H7 (cell line): ENCODE measurements at regions not wholly inside any gene's neighbourhood (a gene's known extent, or its start where the extent isn't known, plus 50 kb on each side); places are given as distances from the start of the nearest gene placed in this dataset.
"Not testable (repeated sequence)": the region's sequence is repeated elsewhere in the genome, so short reads cannot be mapped to it uniquely, and the experiment has no call there.

Experiments
- DNase-seq: peaks from one replicate; pipeline ENCODE4 v3.0.0; 2012
- H3K27me3 ChIP-seq: 2 replicates; pipeline ENCODE4 v1.6.0; 2011; ENCODE audit warnings: mild to moderate bottlenecking, low read length; ENCODE audit not compliant: control insufficient read depth, insufficient read depth
- H3K36me3 ChIP-seq: replicated peaks from 2 replicates; pipeline ENCODE4 v1.5.1; 2011; ENCODE audit warnings: low read length; ENCODE audit not compliant: control insufficient read depth, insufficient read depth
- H3K4me3 ChIP-seq: 2 replicates; pipeline ENCODE4 v1.5.1; 2011; ENCODE audit warnings: low read depth, mild to moderate bottlenecking, control low read depth, low read length, moderate library complexity; ENCODE audit not compliant: insufficient read depth

DNA sequence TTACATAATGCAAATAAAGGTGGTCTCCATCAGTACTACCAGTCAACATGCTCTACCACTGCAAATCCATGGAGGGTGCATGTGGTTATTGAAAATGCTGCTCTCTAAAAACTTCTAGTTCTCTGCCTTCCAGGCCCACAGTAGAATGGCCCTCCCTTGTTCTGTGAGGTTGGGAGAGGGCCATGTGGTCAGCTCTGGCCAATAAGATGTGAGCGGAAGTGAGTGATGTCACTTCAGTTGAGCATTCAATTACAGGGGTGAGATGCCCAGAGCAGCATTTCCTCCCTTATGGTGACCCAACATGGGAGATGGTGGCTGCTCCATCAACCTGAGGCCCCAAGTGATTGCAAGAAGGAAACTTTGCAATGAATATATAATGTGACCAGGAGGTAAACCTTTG lies 148.8 kb downstream of the CPEB2 start:
- Histone ChIP-seq H3K36me3 (no peaks in the 10 kb centered on the region), H3K4me3 (no peak overlapping the region), H3K27me3 (no peaks in the 10 kb centered on the region)
- DNase-seq: no peak

DNA sequence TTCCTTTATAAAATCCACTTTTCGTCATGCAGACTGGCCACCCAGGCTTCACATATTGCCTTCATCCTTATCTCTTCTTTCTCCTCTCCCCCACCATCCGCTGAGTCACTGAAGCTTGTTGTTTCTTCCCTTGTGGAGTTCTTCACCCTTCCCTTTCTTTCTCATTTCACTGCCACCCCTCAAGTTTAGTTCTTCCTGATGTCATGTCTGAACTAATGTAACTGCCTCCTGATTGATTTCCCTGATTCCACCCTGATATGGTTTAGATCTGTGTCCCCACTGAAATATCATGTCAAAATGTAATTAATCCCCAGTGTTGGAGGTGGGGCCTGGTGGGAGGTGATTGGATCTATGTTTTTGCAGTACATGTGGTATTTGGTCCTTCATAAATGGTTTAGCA lies 151.4 kb downstream of the CPEB2 start:
- Histone ChIP-seq H3K27me3 (no peaks in the 10 kb centered on the region), H3K4me3 (no peak overlapping the region), H3K36me3 (no peaks in the 10 kb centered on the region)
- no peak for DNase-seq

DNA sequence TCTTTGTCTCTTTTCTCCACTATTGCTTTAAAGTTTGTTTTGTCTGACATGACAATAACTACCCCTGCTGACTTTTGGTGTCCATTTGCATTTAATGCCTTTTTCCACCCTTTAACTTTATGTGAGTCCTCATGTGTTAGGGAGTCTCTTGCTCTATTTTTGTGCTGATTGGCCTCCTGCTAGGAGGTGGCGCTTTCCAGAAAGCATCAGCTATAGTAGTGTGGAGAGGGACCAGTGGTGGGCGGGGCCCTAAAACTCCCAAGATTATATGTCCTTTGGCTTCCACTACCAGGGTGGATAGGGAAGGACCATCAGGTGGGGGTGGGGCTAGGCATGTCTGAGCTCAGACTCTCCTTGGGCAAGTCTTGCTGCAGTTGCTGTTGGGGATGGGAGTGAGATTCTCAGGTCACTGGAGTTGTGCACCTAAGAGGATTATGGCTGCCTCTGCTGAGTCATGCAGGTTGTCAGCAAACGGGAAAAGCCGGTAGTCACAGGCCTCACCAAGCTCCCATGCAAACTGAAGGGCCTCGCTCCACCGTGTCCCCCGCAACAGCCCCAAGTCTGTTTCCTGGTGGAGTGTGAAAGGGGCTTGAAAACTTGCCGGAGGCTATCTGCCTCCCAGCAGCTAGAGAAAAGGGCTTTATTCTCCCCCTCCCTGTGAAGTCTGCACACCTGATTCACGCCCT lies 156.3 kb downstream of the CPEB2 start:
- H3K27me3 ChIP-seq: no peaks in the 10 kb centered on the region; the same call in 1 of the 2 replicates
- H3K36me3 ChIP-seq: no peaks in the 10 kb centered on the region
- H3K4me3 ChIP-seq: no peak overlapping the region
- no peak for DNase-seq

DNA sequence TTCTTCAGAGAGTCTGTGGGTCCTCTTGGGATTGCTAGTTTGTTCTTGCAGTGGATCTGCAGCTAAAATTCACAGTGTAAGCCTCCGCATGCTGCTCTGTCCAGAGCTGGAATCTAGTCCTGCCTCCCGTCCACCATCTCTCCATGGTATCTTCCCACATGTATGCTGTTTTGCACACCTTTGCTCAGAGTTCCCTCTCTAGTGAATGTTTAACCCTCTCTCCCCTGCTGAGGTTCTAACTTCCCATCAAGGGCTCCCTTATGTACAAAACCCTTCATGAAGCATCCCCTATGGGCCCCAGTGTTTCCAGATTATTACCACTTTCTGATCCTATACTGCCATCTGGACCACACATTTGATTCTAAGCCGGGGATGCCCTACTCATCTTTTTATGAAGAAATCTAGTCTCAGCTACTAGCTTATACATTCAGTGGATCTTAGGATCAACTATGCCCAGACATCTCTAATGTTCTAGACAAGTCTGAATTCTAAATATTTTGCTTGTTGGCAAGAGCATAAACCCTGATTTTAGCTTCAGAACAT lies 157.3 kb downstream of the CPEB2 start:
- no peaks in the 10 kb centered on the region; the same call in 1 of the 2 replicates for H3K27me3 ChIP-seq
- no peak overlapping the region for H3K4me3 ChIP-seq
- H3K36me3 ChIP-seq: no peaks in the 10 kb centered on the region
- no peak for DNase-seq

DNA sequence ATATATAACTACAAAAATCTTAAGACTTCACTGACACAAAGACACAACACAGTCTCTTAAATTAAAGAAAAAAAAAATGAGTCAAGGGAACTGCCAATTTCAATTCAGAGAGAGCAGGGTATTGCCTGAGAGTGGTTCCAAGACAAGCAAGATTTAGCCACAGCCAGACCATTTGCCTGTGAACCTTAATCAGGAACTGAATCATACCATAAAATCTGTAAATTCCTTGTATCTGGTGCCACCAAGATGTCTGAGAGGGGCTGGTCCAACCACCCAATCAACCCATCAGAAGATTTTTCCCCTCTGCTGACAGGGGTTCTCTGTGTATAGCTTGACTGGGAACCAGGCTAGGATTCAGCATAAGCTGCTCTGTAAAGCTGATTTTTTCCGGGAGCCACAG lies 159.2 kb downstream of the CPEB2 start:
- no peak overlapping the region for H3K4me3 ChIP-seq
- no peaks in the 10 kb centered on the region for H3K36me3 ChIP-seq
- DNase-seq: no peak
- no peaks in the 10 kb centered on the region; the same call in 1 of the 2 replicates for H3K27me3 ChIP-seq

DNA sequence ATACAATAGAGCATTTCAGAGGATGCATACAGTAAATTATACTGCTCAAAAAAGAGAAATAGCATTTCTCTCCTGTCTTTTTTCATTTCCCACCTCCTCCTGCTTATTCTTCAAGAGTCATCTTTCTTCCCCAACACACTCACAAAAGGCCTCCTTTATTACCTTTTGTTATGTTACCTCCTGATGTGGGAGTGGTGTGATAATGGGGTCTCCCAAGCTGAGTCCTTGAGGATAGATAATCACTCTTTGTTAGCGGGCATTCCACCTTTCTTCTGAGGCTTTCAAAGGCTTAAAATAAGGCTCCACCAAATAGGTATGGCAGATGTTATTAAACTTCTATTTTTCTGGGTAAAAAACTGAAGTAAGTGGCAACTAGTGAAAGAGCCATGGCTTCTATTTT lies 159.8 kb downstream of the CPEB2 start:
- H3K4me3 ChIP-seq: no peak overlapping the region
- peak; percentile 40 for DNase-seq
- H3K36me3 ChIP-seq: no peaks in the 10 kb centered on the region
- no peaks in the 10 kb centered on the region; the same call in 1 of the 2 replicates for H3K27me3 ChIP-seq

DNA sequence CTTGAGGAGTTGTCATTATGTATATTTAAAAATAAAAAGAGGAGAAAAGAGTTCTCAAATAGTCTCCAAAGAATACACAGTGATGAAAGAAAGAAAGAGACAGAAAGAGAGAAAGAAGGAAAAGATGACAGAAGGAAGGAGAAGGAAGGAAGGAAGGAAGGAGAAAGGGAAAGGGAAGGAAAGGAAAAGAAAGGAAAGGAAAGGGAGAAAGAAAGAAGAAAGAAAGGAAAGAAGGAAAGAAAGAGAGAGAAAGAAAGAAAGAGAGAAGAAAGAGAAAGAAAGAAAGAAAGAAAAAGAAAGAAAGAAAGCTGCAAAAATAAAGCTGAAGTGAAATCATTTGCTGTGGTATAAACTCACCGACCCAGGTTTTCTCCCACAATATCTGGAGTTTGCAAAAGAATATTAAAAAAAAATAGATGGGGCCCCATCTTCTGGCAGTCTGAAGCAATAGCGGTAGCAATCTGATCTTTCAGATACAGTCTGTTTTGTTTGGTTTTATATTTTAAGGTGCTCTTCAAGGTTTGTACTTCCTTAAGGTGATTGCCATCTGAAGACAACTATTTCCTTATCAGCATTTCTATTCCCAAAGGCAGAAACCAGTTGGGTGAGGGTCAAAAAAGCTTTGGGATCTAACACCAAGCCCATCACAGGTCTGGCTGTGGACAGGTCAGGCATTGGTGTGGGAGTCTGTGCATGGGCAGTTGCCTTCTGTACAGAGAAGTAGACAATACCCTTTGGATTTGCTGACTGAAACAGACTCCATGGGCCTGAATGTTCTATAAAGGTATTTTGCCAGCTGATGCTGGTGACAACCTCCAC lies 160.4 kb downstream of the CPEB2 start:
- DNase-seq: no peak
- H3K27me3 ChIP-seq: no peaks in the 10 kb centered on the region; the same call in 1 of the 2 replicates
- no peaks in the 10 kb centered on the region for H3K36me3 ChIP-seq
- H3K4me3 ChIP-seq: no peak overlapping the region

DNA sequence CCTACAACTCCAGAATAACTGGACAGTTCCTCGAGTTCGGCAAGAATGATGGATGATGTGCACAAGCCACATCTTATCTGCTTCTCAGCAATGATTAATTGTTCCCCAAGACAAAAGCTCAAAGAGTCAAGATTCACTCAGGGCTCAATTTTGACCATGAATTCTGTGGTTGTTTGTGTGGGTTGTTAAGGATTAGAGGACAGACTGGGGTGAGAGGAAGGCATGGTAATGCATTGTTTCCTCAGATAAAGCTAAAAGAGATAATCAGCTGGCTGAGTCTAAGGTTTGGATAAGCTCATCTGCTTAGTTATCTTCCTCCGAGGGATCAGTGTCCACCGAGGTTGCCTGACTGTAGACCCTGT lies 161.0 kb downstream of the CPEB2 start:
- DNase-seq: no peak
- Histone ChIP-seq H3K27me3 (no peaks in the 10 kb centered on the region; the same call in 1 of the 2 replicates), H3K4me3 (no peak overlapping the region), H3K36me3 (no peaks in the 10 kb centered on the region)

DNA sequence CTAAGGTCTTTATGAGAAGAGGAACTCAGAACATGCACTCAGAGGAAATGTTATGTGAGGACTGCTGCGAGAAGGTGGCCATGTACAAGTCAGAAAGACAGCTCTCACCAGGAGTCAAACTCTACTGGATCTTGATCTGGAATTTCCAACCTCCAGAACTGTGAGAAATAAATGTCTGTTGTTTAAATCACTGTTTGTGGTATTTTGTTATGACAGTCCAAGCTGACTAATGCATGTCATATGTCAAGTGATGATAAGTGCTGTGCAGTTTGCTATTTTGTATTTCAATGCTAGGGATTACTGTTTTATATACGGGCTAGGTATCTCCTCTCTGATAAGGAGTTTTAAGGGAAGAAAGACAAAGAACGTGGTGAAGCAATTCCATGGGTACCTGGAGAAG lies 162.3 kb downstream of the CPEB2 start:
- DNase-seq: no peak
- peaks cover 2% of the 10 kb centered on the region; the same call in 1 of the 2 replicates for H3K27me3 ChIP-seq
- no peak overlapping the region for H3K4me3 ChIP-seq
- no peaks in the 10 kb centered on the region for H3K36me3 ChIP-seq

DNA sequence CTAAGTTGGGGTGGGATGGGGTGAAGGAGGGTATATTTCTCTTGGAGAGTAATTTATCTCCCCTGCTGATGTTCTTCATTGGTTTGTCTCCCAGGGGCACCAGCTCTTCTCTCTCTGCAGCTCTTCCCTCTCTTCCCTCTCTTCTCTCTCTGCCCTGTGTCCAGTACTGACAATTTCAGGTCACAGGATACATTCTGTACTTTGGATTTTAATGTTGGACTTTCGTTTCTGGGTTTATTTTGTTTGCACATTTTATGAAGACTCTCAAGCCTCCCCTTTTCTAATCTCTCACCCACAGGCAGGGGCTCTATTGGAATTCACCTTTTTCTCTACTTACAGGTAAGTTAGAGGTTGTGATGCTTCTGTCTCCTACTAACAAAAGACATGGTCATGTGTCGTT lies 165.5 kb downstream of the CPEB2 start:
- H3K36me3 ChIP-seq: no peaks in the 10 kb centered on the region
- peaks cover 2% of the 10 kb centered on the region; the same call in 1 of the 2 replicates for H3K27me3 ChIP-seq
- DNase-seq: no peak
- H3K4me3 ChIP-seq: no peak overlapping the region

DNA sequence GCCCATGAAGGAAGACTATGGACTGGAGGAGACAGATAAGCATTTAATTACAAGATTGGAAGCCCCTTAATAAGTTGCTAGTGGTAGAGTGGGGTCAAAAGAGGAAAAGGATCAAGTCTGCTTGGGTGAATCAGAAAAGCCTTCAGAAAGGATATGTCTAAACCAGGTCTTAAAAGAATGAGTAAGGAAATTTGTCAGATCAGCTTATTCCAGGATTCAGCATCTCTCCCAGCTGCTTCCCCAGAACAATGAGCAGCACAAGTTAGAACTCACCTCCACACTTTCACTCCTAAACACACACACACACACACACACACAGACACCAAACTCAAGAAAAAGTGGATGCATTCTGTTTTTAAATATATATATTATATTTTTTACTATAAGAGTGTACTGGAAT lies 166.5 kb downstream of the CPEB2 start:
- no peaks in the 10 kb centered on the region for H3K36me3 ChIP-seq
- peaks cover 2% of the 10 kb centered on the region; the same call in 1 of the 2 replicates for H3K27me3 ChIP-seq
- H3K4me3 ChIP-seq: no peak overlapping the region
- no peak for DNase-seq

DNA sequence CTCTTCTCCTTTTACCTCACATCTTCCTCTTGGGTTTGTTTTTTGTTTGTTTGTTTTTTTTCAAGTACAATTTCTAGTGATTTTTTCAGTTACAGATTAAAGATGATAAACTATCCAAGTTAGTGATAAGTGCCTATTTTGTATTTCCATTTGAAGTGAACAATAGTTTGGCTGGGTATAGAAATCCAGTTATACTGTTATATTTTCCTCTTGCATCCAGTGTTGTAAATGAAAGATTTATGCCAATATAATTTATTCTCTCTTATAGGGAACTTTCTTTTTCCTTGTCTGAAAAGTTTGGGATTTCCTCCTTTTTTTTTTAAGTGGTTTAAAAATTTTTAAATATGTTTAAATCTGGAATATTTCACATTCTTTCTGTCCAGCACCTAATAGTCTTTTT lies 169.4 kb downstream of the CPEB2 start:
- no peak for DNase-seq
- H3K4me3 ChIP-seq: no peak overlapping the region
- no peaks in the 10 kb centered on the region for H3K36me3 ChIP-seq
- peaks cover 2% of the 10 kb centered on the region; the same call in 1 of the 2 replicates for H3K27me3 ChIP-seq

DNA sequence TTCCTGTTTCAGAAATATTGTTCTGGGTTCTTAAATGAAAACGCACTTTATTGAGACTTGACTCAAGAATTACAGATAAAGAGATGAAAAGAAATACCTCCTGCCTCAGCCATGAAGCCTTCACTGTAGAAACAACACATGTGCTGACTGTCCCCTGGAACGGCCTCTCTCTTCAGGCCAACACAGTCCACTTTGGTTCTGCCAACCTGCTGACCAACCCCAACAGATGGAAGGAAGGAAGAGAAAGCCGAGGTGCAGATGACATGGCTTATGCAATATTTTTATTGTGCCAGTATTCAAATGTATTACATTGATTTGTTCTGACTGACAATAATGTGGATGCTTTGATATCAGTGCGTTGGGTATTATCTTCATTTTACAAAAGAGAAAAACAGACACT lies 171.0 kb downstream of the CPEB2 start:
- no peak for DNase-seq
- Histone ChIP-seq H3K27me3 (peaks cover 2% of the 10 kb centered on the region; the same call in 1 of the 2 replicates), H3K4me3 (no peak overlapping the region), H3K36me3 (no peaks in the 10 kb centered on the region)

DNA sequence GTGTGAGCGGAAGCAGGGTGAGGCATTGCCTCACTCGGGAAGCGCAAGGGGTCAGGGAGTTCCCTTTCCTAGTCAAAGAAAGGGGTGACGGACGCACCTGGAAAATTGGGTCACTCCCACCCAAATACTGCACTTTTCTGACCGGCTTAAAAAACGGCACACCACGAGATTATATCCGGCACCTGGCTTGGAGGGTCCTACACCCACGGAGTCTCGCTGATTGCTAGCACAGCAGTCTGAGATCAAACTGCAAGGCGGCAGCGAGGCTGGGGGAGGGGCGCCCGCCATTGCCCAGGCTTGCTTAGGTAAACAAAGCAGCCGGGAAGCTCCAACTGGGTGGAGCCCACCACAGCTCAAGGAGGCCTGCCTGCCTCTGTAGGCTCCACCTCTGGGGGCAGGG lies 171.9 kb downstream of the CPEB2 start:
- H3K27me3 ChIP-seq, H3K36me3 ChIP-seq, DNase-seq, H3K4me3 ChIP-seq: not testable (repeated sequence)

DNA sequence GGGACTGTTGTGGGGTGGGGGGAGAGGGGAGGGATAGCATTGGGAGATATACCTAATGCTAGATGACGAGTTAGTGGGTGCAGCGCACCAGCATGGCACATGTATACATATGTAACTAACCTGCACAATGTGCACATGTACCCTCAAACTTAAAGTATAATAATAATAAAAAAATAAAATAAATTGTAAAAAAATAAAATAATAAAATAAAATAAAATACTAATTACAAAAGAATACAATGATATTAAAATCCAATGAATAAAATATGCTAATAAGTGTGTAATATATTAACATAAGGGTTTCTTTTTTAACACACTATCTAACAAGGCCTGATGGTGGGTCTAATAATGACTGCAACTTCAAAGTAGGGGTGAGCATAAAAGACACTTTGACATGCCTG lies 177.6 kb downstream of the CPEB2 start:
- not testable (repeated sequence) for H3K4me3 ChIP-seq, H3K36me3 ChIP-seq, H3K27me3 ChIP-seq, DNase-seq
